HEK293 (cell line): ENCODE measurements at regions not wholly inside any gene's neighbourhood (a gene's known extent, or its start where the extent isn't known, plus 50 kb on each side); places are given as distances from the start of the nearest gene placed in this dataset.
A peak's percentile ranks its signal among the peaks of the same experiment; 100 is the strongest.

Experiments used
- CTCF ChIA-PET: fragments of 350-600 bp; formaldehyde crosslinking; extraction: SDS; loops from one replicate; lab custom pipeline; 2021; ENCODE audit warnings: antibody characterized with exemption; lab: Yijun Ruan, JAX
- POLR2A ChIA-PET: fragments of 300-600 bp; formaldehyde crosslinking; extraction: SDS; loops from one replicate; lab custom pipeline; 2020; ENCODE audit warnings: antibody characterized with exemption, inconsistent platforms; lab: Yijun Ruan, JAX
- H3K27ac ChIP-seq: fragments of 200-500 bp; sonication (Bioruptor generic); 2 replicates; pipeline ENCODE4 v1.5.1; 2014; ENCODE audit warnings: low read depth, low read length, control low read depth, inconsistent platforms; ENCODE audit errors: extremely low read depth
- H3K36me3 ChIP-seq, 2 experiments: fragments of 200-500 bp in 1 of 2; sonication (Bioruptor generic) in 1 of 2; 1 replicate in 1 of 2; 2 replicates in 1 of 2; pipeline ENCODE4 v1.5.1; 2014 to 2017; ENCODE audit warnings: inconsistent platforms in 2 of 2, low read length in 2 of 2; ENCODE audit not compliant: control insufficient read depth in 2 of 2, insufficient read depth in 1 of 2
- H3K4me1 ChIP-seq: fragments of 200-500 bp; sonication (Bioruptor generic); 2 replicates; pipeline ENCODE4 v1.5.1; 2014; ENCODE audit warnings: mild to moderate bottlenecking, low read length, inconsistent platforms; ENCODE audit not compliant: control insufficient read depth, insufficient read depth
- H3K4me3 ChIP-seq: 2 replicates; pipeline ENCODE4 v1.5.1; 2011; ENCODE audit warnings: low read depth, mild to moderate bottlenecking, control low read depth, low read length, moderate library complexity
- H3K9me3 ChIP-seq: fragments of 200-500 bp; sonication (Bioruptor generic); 2 replicates; pipeline ENCODE4 v1.5.1; 2014; ENCODE audit warnings: low read depth, low read length, inconsistent platforms; ENCODE audit not compliant: control insufficient read depth, insufficient read depth
- FEZF1 ChIP-seq: fragments of 450-650 bp; formaldehyde crosslinking; IDR thresholded peaks from 2 replicates; pipeline ENCODE4 v1.5.1; 2016; ENCODE audit warnings: missing biosample characterization, missing genetic modification characterization
- GLI2 ChIP-seq: fragments of 450-650 bp; formaldehyde crosslinking; IDR thresholded peaks from 2 replicates; pipeline ENCODE4; 2017; ENCODE audit warnings: missing biosample characterization, missing genetic modification characterization, low read depth, borderline replicate concordance
- GLIS1 ChIP-seq: fragments of 450-650 bp; formaldehyde crosslinking; IDR thresholded peaks from 2 replicates; pipeline ENCODE4 v1.5.1; 2016; ENCODE audit warnings: missing biosample characterization, missing genetic modification characterization
- KLF8 ChIP-seq: fragments of 450-650 bp; formaldehyde crosslinking; IDR thresholded peaks from 2 replicates; pipeline ENCODE4 v1.5.1; 2016; ENCODE audit warnings: missing biosample characterization, missing genetic modification characterization
- OSR2 ChIP-seq: fragments of 450-650 bp; formaldehyde crosslinking; IDR thresholded peaks from 2 replicates; pipeline ENCODE4 v1.5.1; 2016; ENCODE audit warnings: missing biosample characterization, missing genetic modification characterization
- ZNF175 ChIP-seq: fragments of 450-650 bp; formaldehyde crosslinking; IDR thresholded peaks from 2 replicates; pipeline ENCODE4 v1.5.1; 2016; ENCODE audit warnings: missing biosample characterization, missing genetic modification characterization
- ZNF214 ChIP-seq: fragments of 450-650 bp; formaldehyde crosslinking; IDR thresholded peaks from 2 replicates; pipeline ENCODE4 v1.5.1; 2017; ENCODE audit warnings: missing biosample characterization, mild to moderate bottlenecking, missing genetic modification characterization, borderline replicate concordance
- ZNF266 ChIP-seq: fragments of 450-650 bp; formaldehyde crosslinking; IDR thresholded peaks from 2 replicates; pipeline ENCODE4 v1.5.1; 2016; ENCODE audit warnings: missing biosample characterization, missing genetic modification characterization, low read depth
- ZNF433 ChIP-seq: fragments of 450-650 bp; formaldehyde crosslinking; IDR thresholded peaks from 2 replicates; pipeline ENCODE4 v1.5.1; 2016; ENCODE audit warnings: missing biosample characterization, missing genetic modification characterization, low read depth
- ZNF529 ChIP-seq: fragments of 450-650 bp; formaldehyde crosslinking; IDR thresholded peaks from 2 replicates; pipeline ENCODE4 v1.5.1; 2017; ENCODE audit warnings: missing genetic modification characterization, missing biosample characterization; ENCODE audit not compliant: insufficient replicate concordance
- ZNF561 ChIP-seq: fragments of 450-650 bp; IDR thresholded peaks from 2 replicates; pipeline ENCODE4 v1.5.1; 2018; ENCODE audit warnings: missing biosample characterization, missing genetic modification characterization, borderline replicate concordance
- ZNF654 ChIP-seq: fragments of 450-650 bp; formaldehyde crosslinking; IDR thresholded peaks from 2 replicates; pipeline ENCODE4 v1.5.1; 2016; ENCODE audit warnings: low read depth, missing biosample characterization, missing genetic modification characterization
- ZNF677 ChIP-seq: fragments of 450-650 bp; IDR thresholded peaks from 2 replicates; pipeline ENCODE4 v1.5.0; 2018; ENCODE audit warnings: missing biosample characterization, mild to moderate bottlenecking, missing genetic modification characterization, moderate library complexity
- ZNF747 ChIP-seq: fragments of 450-650 bp; formaldehyde crosslinking; IDR thresholded peaks from 2 replicates; pipeline ENCODE4 v1.5.1; 2016; ENCODE audit warnings: missing biosample characterization, missing genetic modification characterization
- ZNF76 ChIP-seq: fragments of 450-650 bp; formaldehyde crosslinking; IDR thresholded peaks from 2 replicates; pipeline ENCODE4; 2016; ENCODE audit warnings: low read depth, missing biosample characterization, missing genetic modification characterization, borderline replicate concordance
- ZNF837 ChIP-seq: fragments of 450-650 bp; formaldehyde crosslinking; IDR thresholded peaks from 2 replicates; pipeline ENCODE4 v1.5.1; 2016; ENCODE audit warnings: missing biosample characterization, missing genetic modification characterization
- ZXDB ChIP-seq: fragments of 450-650 bp; formaldehyde crosslinking; IDR thresholded peaks from 2 replicates; pipeline ENCODE4 v1.5.1; 2016; ENCODE audit warnings: missing biosample characterization, missing genetic modification characterization
- TF ChIP-seq, protein P1 (sequence below): fragments of 450-650 bp; formaldehyde crosslinking; conservative IDR thresholded peaks from 2 replicates; pipeline ENCODE4 v1.5.1; 2016; ENCODE audit warnings: low read depth, missing biosample characterization, missing genetic modification characterization
- TF ChIP-seq, protein P2 (sequence below): fragments of 450-650 bp; formaldehyde crosslinking; IDR thresholded peaks from 2 replicates; pipeline ENCODE4 v1.5.1; 2016; ENCODE audit warnings: missing biosample characterization, missing genetic modification characterization, low read depth
- TF ChIP-seq, protein P3 (sequence below): fragments of 450-650 bp; formaldehyde crosslinking; IDR thresholded peaks from 2 replicates; pipeline ENCODE4 v1.5.1; 2016; ENCODE audit warnings: missing biosample characterization, missing genetic modification characterization
- TF ChIP-seq, protein P4 (sequence below): fragments of 450-650 bp; formaldehyde crosslinking; IDR thresholded peaks from 2 replicates; pipeline ENCODE4 v1.5.1; 2016; ENCODE audit warnings: missing biosample characterization, missing genetic modification characterization

DNA sequence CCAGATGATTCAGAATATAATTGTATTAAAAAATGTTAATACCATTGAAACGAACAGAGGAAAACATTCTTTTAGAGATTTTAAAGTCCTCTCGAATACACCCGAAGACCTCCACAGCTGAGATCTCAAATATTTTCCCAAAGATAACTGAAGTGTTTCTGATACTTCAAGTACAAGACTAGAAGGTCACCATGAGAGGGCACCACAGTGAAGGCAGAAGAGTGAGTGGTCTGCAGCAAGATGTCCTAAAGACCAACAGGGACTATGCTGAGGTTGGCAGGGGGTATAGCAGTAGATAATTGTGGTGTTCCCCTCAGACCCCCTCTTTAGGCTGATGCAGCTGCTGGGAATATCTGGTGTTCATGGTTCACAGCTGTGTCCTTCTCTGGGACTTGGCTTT is 156.5 kb downstream of the PDCD6IP start:
- H3K4me1 ChIP-seq: no peaks in the 10 kb centered on the region
- TF ChIP-seq ZNF433 (tag by site-specific recombination): no peak
- TF ChIP-seq ZNF654 (tag by site-specific recombination): peak; percentile 35
- CTCF ChIA-PET: interaction anchor here (0.6 to 1.3 kb wide), 2 partner anchors 9 to 336 kb away, joined by 3 read pairs; no protein-coding TSS in a partner anchor
- H3K36me3 ChIP-seq: no peaks in the 10 kb centered on the region
- H3K4me3 ChIP-seq: no peak overlapping the region
- POLR2A ChIA-PET: no interaction called here
- no peak overlapping the region for H3K27ac ChIP-seq
- H3K9me3 ChIP-seq: no peaks in the 10 kb centered on the region

DNA sequence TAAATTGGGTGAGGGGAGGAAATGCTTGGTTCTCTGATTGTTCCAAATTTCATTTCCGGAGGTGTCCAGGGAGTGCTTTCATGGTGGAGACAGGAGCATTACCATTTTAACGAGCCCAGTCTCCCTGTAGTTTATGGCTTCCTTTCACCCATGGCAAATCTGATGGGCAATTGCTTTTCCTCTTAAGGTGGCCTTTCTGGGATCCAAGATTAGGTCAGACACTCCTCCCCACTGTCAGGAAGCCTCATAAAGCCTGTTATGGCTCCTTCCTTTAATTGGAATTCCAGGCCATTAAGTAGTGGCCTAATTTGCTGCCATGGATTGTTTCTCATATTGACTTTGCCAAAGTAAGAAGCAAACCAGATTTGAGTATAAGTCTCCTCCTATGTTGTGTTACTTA is 157.8 kb downstream of the PDCD6IP start:
- Histone ChIP-seq H3K4me3 (no peak overlapping the region), H3K4me1 (no peaks in the 10 kb centered on the region), H3K36me3 (no peaks in the 10 kb centered on the region), H3K27ac (no peak overlapping the region), H3K9me3 (no peaks in the 10 kb centered on the region)
- TF ChIP-seq, protein P1, sequence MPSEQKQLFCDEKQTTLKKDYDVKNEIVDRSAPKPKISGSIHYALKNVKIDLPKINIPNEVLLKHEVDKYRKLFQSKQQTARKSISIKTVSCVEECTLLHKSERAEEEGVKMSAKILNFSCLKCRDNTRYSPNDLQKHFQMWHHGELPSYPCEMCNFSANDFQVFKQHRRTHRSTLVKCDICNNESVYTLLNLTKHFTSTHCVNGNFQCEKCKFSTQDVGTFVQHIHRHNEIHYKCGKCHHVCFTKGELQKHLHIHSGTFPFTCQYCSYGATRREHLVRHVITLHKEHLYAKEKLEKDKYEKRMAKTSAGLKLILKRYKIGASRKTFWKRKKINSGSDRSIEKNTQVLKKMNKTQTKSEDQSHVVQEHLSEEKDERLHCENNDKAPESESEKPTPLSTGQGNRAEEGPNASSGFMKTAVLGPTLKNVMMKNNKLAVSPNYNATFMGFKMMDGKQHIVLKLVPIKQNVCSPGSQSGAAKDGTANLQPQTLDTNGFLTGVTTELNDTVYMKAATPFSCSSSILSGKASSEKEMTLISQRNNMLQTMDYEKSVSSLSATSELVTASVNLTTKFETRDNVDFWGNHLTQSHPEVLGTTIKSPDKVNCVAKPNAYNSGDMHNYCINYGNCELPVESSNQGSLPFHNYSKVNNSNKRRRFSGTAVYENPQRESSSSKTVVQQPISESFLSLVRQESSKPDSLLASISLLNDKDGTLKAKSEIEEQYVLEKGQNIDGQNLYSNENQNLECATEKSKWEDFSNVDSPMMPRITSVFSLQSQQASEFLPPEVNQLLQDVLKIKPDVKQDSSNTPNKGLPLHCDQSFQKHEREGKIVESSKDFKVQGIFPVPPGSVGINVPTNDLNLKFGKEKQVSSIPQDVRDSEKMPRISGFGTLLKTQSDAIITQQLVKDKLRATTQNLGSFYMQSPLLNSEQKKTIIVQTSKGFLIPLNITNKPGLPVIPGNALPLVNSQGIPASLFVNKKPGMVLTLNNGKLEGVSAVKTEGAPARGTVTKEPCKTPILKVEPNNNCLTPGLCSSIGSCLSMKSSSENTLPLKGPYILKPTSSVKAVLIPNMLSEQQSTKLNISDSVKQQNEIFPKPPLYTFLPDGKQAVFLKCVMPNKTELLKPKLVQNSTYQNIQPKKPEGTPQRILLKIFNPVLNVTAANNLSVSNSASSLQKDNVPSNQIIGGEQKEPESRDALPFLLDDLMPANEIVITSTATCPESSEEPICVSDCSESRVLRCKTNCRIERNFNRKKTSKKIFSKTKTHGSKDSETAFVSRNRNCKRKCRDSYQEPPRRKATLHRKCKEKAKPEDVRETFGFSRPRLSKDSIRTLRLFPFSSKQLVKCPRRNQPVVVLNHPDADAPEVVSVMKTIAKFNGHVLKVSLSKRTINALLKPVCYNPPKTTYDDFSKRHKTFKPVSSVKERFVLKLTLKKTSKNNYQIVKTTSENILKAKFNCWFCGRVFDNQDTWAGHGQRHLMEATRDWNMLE (tag by site-specific recombination): no peak
- TF ChIP-seq FEZF1 (tag by site-specific recombination) (0 out of 2 replicates have a peak, but pooled peaks have one; percentile 9), ZNF561 (tag by site-specific recombination) (no peak), OSR2 (tag by site-specific recombination) (0 out of 2 replicates have a peak, but pooled peaks have one; percentile 23)
- TF ChIP-seq, protein P2, sequence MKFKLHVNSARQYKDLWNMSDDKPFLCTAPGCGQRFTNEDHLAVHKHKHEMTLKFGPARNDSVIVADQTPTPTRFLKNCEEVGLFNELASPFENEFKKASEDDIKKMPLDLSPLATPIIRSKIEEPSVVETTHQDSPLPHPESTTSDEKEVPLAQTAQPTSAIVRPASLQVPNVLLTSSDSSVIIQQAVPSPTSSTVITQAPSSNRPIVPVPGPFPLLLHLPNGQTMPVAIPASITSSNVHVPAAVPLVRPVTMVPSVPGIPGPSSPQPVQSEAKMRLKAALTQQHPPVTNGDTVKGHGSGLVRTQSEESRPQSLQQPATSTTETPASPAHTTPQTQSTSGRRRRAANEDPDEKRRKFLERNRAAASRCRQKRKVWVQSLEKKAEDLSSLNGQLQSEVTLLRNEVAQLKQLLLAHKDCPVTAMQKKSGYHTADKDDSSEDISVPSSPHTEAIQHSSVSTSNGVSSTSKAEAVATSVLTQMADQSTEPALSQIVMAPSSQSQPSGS (tag by site-specific recombination): no peak
- ChIA-PET CTCF (no interaction called here), POLR2A (no interaction called here)

DNA sequence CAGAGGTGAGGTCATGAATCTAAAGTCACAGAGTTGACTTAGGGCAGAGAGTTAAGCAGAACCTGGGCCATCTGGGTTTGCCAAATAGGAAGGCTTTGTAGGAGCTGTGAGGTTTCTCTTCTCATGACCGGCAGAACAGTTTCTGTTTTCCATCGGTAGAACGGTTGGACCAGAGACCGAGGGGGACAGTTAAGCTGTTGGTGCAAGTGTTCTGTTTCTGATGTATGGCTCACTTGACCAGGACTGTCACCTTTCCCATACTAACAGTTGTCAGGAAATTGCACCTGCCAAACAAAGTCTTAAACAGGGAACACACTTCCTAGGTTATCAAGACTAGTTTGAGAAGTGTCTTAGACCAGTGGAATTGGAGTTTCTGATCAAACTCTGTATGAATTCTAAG is 158.3 kb downstream of the PDCD6IP start:
- POLR2A ChIA-PET: no interaction called here
- Histone ChIP-seq H3K27ac (no peak overlapping the region), H3K9me3 (no peaks in the 10 kb centered on the region), H3K36me3 (no peaks in the 10 kb centered on the region), H3K4me3 (no peak overlapping the region), H3K4me1 (no peaks in the 10 kb centered on the region)
- CTCF ChIA-PET: interaction anchor here (1.2 kb wide), 1 partner anchor 73 kb away, joined by 4 read pairs; no protein-coding TSS in a partner anchor
- TF ChIP-seq ZNF529 (tag by site-specific recombination) (no peak), GLIS1 (tag by site-specific recombination) (no peak), ZNF677 (tag by site-specific recombination) (no peak), GLI2 (tag by site-specific recombination) (no peak), ZNF837 (tag by site-specific recombination) (no peak), ZNF747 (tag by site-specific recombination) (no peak), ZNF266 (tag by site-specific recombination) (no peak), ZNF214 (tag by site-specific recombination) (no peak), KLF8 (tag by site-specific recombination) (no peak), ZXDB (tag by site-specific recombination) (no peak), ZNF175 (no peak), ZNF76 (tag by site-specific recombination) (no peak)
- TF ChIP-seq, protein P3, sequence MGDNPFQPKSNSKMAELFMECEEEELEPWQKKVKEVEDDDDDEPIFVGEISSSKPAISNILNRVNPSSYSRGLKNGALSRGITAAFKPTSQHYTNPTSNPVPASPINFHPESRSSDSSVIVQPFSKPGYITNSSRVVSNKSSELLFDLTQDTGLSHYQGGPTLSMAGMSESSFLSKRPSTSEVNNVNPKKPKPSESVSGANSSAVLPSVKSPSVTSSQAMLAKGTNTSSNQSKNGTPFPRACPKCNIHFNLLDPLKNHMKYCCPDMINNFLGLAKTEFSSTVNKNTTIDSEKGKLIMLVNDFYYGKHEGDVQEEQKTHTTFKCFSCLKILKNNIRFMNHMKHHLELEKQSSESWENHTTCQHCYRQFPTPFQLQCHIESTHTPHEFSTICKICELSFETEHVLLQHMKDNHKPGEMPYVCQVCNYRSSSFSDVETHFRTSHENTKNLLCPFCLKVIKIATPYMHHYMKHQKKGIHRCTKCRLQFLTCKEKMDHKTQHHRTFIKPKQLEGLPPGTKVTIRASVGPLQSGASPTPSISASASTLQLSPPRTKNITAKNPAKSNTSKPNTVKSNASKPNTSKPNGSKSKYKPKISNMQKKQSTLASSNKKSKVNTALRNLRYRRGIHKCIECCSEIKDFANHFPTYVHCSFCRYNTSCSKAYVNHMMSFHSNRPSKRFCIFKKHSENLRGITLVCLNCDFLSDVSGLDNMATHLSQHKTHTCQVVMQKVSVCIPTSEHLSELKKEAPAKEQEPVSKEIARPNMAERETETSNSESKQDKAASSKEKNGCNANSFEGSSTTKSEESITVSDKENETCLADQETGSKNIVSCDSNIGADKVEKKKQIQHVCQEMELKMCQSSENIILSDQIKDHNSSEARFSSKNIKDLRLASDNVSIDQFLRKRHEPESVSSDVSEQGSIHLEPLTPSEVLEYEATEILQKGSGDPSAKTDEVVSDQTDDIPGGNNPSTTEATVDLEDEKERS (tag by site-specific recombination): no peak
- TF ChIP-seq, protein P4, sequence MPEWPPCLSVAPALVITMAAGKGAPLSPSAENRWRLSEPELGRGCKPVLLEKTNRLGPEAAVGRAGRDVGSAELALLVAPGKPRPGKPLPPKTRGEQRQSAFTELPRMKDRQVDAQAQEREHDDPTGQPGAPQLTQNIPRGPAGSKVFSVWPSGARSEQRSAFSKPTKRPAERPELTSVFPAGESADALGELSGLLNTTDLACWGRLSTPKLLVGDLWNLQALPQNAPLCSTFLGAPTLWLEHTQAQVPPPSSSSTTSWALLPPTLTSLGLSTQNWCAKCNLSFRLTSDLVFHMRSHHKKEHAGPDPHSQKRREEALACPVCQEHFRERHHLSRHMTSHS (tag by site-specific recombination): no peak
